Neural cell (in vitro differentiated cells): ENCODE measurements at regions not wholly inside any gene's neighbourhood (a gene's known extent, or its start where the extent isn't known, plus 50 kb on each side); places are given as distances from the start of the nearest gene placed in this dataset.

Experiments used
- EZH2 ChIP-seq: fragments of 200-600, 300-800 bp; shearing (Covaris generic), sonication (generic); IDR thresholded peaks from 2 replicates; pipeline ENCODE4 v1.6.1; 2014; ENCODE audit warnings: antibody characterized with exemption, low read length, borderline replicate concordance, mild to moderate bottlenecking; ENCODE audit not compliant: insufficient read depth, poor library complexity, severe bottlenecking
- TF ChIP-seq, protein P1 (sequence below): fragments of 450-650 bp; IDR thresholded peaks from 2 replicates; pipeline ENCODE4 v1.5.1; 2014; ENCODE audit warnings: antibody characterized with exemption, mild to moderate bottlenecking, moderate library complexity; ENCODE audit not compliant: poor library complexity, severe bottlenecking

DNA sequence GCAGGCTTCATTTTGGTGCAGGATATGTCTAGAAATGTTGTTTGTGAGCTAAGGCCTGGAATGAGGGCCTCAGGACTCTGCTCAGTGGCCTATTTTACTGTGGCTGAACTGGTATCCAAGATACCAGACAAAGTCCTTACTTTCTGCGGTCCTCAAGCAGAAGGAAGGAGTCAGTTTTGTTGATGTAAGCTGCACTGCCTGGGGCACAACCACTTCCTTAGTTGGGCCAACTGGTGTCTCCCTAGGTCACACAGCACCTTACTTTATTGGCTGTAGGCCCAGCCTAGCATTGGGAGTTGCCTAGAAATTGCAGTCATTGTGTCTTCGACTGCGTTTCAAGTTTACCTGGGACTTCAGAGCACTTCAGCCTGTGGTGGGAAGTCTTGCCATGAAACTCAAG, 1322.7 kb downstream of the AMY1C start:
- TF ChIP-seq, protein P1, sequence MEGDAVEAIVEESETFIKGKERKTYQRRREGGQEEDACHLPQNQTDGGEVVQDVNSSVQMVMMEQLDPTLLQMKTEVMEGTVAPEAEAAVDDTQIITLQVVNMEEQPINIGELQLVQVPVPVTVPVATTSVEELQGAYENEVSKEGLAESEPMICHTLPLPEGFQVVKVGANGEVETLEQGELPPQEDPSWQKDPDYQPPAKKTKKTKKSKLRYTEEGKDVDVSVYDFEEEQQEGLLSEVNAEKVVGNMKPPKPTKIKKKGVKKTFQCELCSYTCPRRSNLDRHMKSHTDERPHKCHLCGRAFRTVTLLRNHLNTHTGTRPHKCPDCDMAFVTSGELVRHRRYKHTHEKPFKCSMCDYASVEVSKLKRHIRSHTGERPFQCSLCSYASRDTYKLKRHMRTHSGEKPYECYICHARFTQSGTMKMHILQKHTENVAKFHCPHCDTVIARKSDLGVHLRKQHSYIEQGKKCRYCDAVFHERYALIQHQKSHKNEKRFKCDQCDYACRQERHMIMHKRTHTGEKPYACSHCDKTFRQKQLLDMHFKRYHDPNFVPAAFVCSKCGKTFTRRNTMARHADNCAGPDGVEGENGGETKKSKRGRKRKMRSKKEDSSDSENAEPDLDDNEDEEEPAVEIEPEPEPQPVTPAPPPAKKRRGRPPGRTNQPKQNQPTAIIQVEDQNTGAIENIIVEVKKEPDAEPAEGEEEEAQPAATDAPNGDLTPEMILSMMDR: no peak
- TF ChIP-seq EZH2: no peak
